ENCODE measurements at regions not wholly inside any gene's neighbourhood (a gene's known extent, or its start where the extent isn't known, plus 50 kb on each side); places are given as distances from the start of the nearest gene placed in this dataset.

DNA sequence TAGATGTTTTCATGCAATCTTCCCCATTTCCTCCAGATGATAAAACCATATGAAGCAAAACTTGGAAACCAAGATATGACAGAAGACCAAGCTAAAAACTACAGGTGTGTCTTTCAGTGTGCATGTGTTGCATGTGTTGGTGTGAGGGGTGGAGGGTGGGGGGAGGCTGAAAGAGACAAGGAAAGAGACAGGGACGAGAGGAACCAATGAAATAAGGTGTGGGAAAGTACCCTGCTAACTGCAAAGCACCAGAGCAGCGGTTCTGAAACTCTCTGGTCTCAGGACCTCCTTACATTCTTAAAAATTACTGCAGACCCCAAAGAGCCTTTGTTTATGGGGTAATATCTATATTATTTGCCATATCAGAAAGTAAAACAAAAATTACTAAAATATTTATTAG lies 87.4 kb upstream of the HIVEP3 start:
- Histone ChIP-seq H3K9me2 (no peaks in the 10 kb centered on the region), H3K36me3 (replicated peaks in 1 of 2; ENCODE audit: control insufficient read depth in 1 of 2, insufficient read depth in 2 of 2, low read length in 1 of 2) (no peaks in the 10 kb centered on the region), H3K9me3 (no peaks in the 10 kb centered on the region), H3K79me2 (ENCODE audit: insufficient read depth) (no peaks in the 10 kb centered on the region), H3K9ac (no peak overlapping the region), H3F3A (replicated peaks; ENCODE audit: insufficient read depth) (no peaks in the 10 kb centered on the region), H3K4me2 (no peak overlapping the region), H4K20me1 (ENCODE audit: insufficient read depth) (no peaks in the 10 kb centered on the region), H3K27me3 (ENCODE audit: insufficient read depth) (no peaks in the 10 kb centered on the region), H3K4me1 (ENCODE audit: control insufficient read depth in 1 of 2, insufficient read depth in 2 of 2, low read depth in 1 of 2, low read length in 1 of 2) (peaks cover 0 to 4% of the 10 kb centered on the region in 2 experiments; a peak in 1 of 4 replicates), H3K4me3 (ENCODE audit: low read depth in 2 of 2, low read length in 1 of 2) (no peak overlapping the region), H3K27ac (ENCODE audit: low read depth in 2 of 2, low read length in 1 of 2) (no peak overlapping the region), H2AFZ (ENCODE audit: low read depth) (no peak overlapping the region)
- no peak for DNase-seq
- ChIA-PET CTCF (no interaction called here), POLR2A (no interaction called here)
- 79% methylated on average over 2 of the region's 2 CpGs for WGBS (ENCODE audit: low lambda C conversion rate)
- TF ChIP-seq YY1 (IDR thresholded peaks at IDR 0.05; ENCODE audit: low read depth) (no peak), JUND (IDR thresholded peaks at IDR 0.05) (no peak), EP300 (IDR thresholded peaks at IDR 0.05; ENCODE audit: borderline replicate concordance in 1 of 2, low read depth in 1 of 2, low read length in 1 of 2) (no peak), POLR2AphosphoS5 (IDR thresholded peaks at IDR 0.05; ENCODE audit: low read depth, low read length) (no peak)
- TF ChIP-seq, protein P1, sequence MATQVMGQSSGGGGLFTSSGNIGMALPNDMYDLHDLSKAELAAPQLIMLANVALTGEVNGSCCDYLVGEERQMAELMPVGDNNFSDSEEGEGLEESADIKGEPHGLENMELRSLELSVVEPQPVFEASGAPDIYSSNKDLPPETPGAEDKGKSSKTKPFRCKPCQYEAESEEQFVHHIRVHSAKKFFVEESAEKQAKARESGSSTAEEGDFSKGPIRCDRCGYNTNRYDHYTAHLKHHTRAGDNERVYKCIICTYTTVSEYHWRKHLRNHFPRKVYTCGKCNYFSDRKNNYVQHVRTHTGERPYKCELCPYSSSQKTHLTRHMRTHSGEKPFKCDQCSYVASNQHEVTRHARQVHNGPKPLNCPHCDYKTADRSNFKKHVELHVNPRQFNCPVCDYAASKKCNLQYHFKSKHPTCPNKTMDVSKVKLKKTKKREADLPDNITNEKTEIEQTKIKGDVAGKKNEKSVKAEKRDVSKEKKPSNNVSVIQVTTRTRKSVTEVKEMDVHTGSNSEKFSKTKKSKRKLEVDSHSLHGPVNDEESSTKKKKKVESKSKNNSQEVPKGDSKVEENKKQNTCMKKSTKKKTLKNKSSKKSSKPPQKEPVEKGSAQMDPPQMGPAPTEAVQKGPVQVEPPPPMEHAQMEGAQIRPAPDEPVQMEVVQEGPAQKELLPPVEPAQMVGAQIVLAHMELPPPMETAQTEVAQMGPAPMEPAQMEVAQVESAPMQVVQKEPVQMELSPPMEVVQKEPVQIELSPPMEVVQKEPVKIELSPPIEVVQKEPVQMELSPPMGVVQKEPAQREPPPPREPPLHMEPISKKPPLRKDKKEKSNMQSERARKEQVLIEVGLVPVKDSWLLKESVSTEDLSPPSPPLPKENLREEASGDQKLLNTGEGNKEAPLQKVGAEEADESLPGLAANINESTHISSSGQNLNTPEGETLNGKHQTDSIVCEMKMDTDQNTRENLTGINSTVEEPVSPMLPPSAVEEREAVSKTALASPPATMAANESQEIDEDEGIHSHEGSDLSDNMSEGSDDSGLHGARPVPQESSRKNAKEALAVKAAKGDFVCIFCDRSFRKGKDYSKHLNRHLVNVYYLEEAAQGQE (IDR thresholded peaks at IDR 0.05; ENCODE audit: low read depth, low read length), result no peak
- TF ChIP-seq, protein P2, sequence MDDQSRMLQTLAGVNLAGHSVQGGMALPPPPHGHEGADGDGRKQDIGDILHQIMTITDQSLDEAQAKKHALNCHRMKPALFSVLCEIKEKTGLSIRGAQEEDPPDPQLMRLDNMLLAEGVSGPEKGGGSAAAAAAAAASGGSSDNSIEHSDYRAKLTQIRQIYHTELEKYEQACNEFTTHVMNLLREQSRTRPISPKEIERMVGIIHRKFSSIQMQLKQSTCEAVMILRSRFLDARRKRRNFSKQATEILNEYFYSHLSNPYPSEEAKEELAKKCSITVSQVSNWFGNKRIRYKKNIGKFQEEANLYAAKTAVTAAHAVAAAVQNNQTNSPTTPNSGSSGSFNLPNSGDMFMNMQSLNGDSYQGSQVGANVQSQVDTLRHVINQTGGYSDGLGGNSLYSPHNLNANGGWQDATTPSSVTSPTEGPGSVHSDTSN (IDR thresholded peaks at IDR 0.05), result no peak

DNA sequence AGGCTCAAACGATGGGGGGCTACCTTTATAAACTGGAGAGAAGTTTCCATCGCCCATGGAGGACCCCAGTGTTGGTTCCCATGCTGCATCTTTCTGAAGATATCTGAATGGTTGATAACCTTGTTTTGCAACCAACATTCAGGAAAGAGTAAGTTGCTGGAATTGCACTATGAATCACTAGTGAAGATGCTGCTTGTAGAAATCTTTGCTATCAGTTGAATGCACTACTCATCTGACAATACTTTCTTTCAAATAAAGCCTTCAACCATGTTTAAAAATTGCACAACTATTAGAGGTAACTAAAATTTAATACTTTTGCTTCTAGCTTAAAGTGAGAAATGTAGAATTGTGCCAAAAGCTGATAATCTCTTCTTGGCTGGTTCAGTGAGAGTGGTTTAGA lies 86.8 kb upstream of the HIVEP3 start:
- no peaks in the 10 kb centered on the region for H3K79me2 ChIP-seq (ENCODE audit: insufficient read depth)
- H3K9me3 ChIP-seq, result no peaks in the 10 kb centered on the region
- H2AFZ ChIP-seq (ENCODE audit: low read depth), result no peak overlapping the region
- H3K9ac ChIP-seq, result no peak overlapping the region
- no peaks in the 10 kb centered on the region for H4K20me1 ChIP-seq (ENCODE audit: insufficient read depth)
- H3K9me2 ChIP-seq, result no peaks in the 10 kb centered on the region
- 72% methylated on average over 2 of the region's 2 CpGs for WGBS (ENCODE audit: low lambda C conversion rate)
- H3K27me3 ChIP-seq (ENCODE audit: insufficient read depth), result no peaks in the 10 kb centered on the region
- no peak overlapping the region for H3K4me2 ChIP-seq
- no peak overlapping the region for H3K27ac ChIP-seq (ENCODE audit: low read depth in 2 of 2, low read length in 1 of 2)
- no peak for DNase-seq
- TF ChIP-seq, protein P3, sequence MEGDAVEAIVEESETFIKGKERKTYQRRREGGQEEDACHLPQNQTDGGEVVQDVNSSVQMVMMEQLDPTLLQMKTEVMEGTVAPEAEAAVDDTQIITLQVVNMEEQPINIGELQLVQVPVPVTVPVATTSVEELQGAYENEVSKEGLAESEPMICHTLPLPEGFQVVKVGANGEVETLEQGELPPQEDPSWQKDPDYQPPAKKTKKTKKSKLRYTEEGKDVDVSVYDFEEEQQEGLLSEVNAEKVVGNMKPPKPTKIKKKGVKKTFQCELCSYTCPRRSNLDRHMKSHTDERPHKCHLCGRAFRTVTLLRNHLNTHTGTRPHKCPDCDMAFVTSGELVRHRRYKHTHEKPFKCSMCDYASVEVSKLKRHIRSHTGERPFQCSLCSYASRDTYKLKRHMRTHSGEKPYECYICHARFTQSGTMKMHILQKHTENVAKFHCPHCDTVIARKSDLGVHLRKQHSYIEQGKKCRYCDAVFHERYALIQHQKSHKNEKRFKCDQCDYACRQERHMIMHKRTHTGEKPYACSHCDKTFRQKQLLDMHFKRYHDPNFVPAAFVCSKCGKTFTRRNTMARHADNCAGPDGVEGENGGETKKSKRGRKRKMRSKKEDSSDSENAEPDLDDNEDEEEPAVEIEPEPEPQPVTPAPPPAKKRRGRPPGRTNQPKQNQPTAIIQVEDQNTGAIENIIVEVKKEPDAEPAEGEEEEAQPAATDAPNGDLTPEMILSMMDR (IDR thresholded peaks at IDR 0.05), result no peak
- TF ChIP-seq POLR2AphosphoS5 (IDR thresholded peaks at IDR 0.05; ENCODE audit: low read depth, low read length), result no peak
- TF ChIP-seq, protein P1 (IDR thresholded peaks at IDR 0.05; ENCODE audit: low read depth, low read length), result no peak
- TF ChIP-seq, protein P4, sequence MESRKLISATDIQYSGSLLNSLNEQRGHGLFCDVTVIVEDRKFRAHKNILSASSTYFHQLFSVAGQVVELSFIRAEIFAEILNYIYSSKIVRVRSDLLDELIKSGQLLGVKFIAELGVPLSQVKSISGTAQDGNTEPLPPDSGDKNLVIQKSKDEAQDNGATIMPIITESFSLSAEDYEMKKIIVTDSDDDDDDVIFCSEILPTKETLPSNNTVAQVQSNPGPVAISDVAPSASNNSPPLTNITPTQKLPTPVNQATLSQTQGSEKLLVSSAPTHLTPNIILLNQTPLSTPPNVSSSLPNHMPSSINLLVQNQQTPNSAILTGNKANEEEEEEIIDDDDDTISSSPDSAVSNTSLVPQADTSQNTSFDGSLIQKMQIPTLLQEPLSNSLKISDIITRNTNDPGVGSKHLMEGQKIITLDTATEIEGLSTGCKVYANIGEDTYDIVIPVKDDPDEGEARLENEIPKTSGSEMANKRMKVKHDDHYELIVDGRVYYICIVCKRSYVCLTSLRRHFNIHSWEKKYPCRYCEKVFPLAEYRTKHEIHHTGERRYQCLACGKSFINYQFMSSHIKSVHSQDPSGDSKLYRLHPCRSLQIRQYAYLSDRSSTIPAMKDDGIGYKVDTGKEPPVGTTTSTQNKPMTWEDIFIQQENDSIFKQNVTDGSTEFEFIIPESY (IDR thresholded peaks at IDR 0.05; ENCODE audit: borderline replicate concordance, low read depth), result no peak
- CTCF ChIA-PET, result no interaction called here
- no peak overlapping the region for H3K4me3 ChIP-seq (ENCODE audit: low read depth in 2 of 2, low read length in 1 of 2)
- H3K4me1 ChIP-seq (ENCODE audit: control insufficient read depth in 1 of 2, insufficient read depth in 2 of 2, low read depth in 1 of 2, low read length in 1 of 2), result peaks cover 0 to 4% of the 10 kb centered on the region in 2 experiments; a peak in 1 of 4 replicates
- no peaks in the 10 kb centered on the region for H3K36me3 ChIP-seq (replicated peaks in 1 of 2; ENCODE audit: control insufficient read depth in 1 of 2, insufficient read depth in 2 of 2, low read length in 1 of 2)
- POLR2A ChIA-PET, result no interaction called here
- H3F3A ChIP-seq (replicated peaks; ENCODE audit: insufficient read depth), result no peaks in the 10 kb centered on the region
